ENCODE measurements at regions not wholly inside any gene's neighbourhood (a gene's known extent, or its start where the extent isn't known, plus 50 kb on each side); places are given as distances from the start of the nearest gene placed in this dataset.
"Not testable (repeated sequence)": the region's sequence is repeated elsewhere in the genome, so short reads cannot be mapped to it uniquely, and the experiment has no call there.

- DNase-seq, result no peak
Measured at GRCh38 chr1:55466373-55466772, 251.2 kb upstream of the USP24 start.

GRCh38 chr1:55464550-55464949, 249.4 kb upstream of the USP24 start:
- DNase-seq, result no peak

- DNase-seq, result no peak
Measured at GRCh38 chr1:55463814-55464475, 248.8 kb upstream of the USP24 start.

GRCh38 chr1:55457874-55458273, 242.7 kb upstream of the USP24 start:
- no peak for DNase-seq

GRCh38 chr1:55456971-55457370, 241.8 kb upstream of the USP24 start:
- DNase-seq, result no peak

GRCh38 chr1:55448261-55448660, 233.1 kb upstream of the USP24 start:
- DNase-seq, result no peak

- DNase-seq, result no peak
Measured at GRCh38 chr1:55447488-55447887, 232.3 kb upstream of the USP24 start.

GRCh38 chr1:55446351-55446750, 231.2 kb upstream of the USP24 start:
- DNase-seq, result no peak

GRCh38 chr1:55445416-55445815, 230.3 kb upstream of the USP24 start:
- no peak for DNase-seq

GRCh38 chr1:55444667-55445066, 229.5 kb upstream of the USP24 start:
- no peak for DNase-seq

GRCh38 chr1:55443175-55443915, 228.2 kb upstream of the USP24 start:
- no peak for DNase-seq

- no peak for DNase-seq
Measured at GRCh38 chr1:55441489-55441888, 226.3 kb upstream of the USP24 start.

GRCh38 chr1:55437692-55438091, 222.5 kb upstream of the USP24 start:
- no peak for DNase-seq

GRCh38 chr1:55430720-55431119, 215.6 kb upstream of the USP24 start:
- DNase-seq, result not testable (repeated sequence)

- not testable (repeated sequence) for DNase-seq
Measured at GRCh38 chr1:55430206-55430605, 215.0 kb upstream of the USP24 start.

GRCh38 chr1:55428944-55429931, 214.1 kb upstream of the USP24 start:
- no peak for DNase-seq

GRCh38 chr1:55428231-55428630, 213.1 kb upstream of the USP24 start:
- DNase-seq, result no peak

- no peak for DNase-seq
Measured at GRCh38 chr1:55427606-55428005, 212.4 kb upstream of the USP24 start.

GRCh38 chr1:55426619-55427018, 211.5 kb upstream of the USP24 start:
- DNase-seq, result no peak

GRCh38 chr1:55426156-55426555, 211.0 kb upstream of the USP24 start:
- no peak for DNase-seq

- DNase-seq, result no peak
Measured at GRCh38 chr1:55425310-55425930, 210.3 kb upstream of the USP24 start.

GRCh38 chr1:55423376-55423775, 208.2 kb upstream of the USP24 start:
- DNase-seq, result no peak

All from CD4-positive, alpha-beta T cell treated with Interleukin-4 for 1 hour (primary cell).